HG03457 (cell line): ENCODE measurements at regions not wholly inside any gene's neighbourhood (a gene's known extent, or its start where the extent isn't known, plus 50 kb on each side); places are given as distances from the start of the nearest gene placed in this dataset.

Experiments used
- ATAC-seq: cut with Tn5 transposase; IDR thresholded peaks from one replicate; pipeline ENCODE4 v1.9.1; 2021; ENCODE audit warnings: moderate number of reproducible peaks; ENCODE audit not compliant: unreplicated experiment

DNA sequence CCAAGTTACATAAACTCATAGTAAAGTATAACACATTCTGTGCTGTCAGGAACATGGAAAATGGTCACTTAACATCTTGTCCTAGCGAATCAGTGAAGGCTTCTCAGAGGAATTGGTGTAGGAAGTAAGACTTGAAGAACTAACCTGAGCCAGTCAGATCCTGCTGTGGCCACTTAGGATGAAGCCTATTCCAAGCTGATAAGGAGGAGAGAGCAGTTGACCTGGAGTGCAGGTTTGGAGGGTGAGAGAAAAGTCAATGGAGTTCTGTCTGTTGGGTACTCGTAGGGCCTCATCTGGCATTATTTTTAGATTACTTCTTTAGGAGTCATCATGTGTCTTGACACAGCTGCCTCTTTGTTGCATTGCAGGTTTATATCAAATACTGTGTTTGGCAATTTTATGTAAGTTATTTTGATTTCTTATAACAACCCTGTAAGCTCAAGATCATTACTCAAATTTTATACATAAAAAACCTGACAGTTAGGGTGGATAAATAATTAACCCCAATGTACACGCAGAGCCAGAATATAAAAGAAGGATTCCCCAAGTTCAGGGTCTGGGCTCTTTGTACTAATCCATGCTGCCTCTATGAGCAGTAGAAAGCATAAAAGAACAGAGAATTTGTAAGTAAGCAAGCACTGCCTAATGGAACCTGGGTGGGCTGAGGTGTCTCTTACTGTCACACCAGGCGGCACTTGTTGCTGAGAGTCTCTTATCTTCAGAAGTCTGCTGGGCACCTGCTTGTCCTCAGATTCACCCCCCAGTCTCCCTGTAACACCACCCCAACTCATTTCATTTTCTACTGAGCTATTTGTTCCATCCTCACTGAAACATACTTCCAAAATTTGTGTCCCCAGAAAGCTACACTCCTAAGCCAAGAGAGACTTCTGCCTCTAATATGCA is 252.1 kb upstream of the NT5C1B start:
- ATAC-seq = no peak

DNA sequence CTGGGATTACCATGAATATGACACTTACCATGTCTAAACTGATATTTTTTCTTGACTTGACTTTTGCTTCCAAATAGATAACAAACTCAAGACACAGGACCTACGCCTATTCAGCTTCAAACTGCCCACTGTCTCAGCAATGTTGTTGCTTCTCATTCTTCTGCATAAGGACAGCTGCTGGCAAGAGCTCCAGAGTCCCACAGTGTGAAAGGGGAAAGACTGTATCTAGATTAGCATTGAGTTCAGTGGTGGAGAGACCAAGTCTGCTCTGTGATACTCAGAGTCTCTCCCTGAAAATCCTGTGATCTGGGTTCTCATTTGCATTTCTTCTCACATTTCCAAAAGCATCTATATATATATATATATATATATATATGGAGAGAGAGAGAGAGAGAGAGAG is 247.9 kb upstream of the NT5C1B start:
- ATAC-seq = no peak

DNA sequence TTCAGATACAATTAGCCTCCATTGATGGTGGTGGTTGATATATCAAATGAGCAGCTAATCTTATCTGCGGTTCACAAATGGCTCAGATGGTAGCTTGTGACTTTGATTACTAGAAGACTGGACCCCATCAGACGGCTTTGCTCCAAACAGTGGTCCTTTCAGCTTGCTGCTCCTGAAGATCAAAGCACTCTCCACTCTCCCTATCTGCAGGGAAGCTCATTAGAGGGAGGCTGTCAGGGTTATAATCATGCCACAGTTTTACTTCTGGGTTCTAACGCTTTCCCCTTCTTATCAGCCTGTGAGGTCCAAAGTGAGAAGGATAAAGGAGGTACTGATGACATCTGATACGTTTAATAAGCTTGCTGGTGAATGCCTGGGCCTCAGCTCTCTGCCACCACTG is 247.1 kb upstream of the NT5C1B start:
- ATAC-seq = no peak

DNA sequence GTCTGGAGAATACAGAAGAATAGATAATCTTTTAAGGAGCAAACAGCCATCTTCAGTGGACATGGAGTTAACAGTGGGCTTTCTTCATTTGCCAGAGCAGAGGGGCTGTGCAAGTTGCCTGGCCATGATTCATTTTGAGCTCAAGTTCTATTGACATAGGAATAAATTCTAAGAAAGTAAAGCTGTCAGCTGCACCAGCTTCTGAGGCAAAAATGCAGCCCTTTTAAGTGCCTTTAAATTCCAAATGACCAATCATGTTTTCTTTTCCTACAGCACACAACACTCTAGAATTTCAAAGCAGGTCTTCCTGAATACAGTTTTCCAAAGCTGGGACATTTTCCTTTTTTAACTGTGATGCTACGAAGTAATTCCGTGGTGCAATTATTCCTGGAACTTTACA is 246.4 kb upstream of the NT5C1B start:
- no peak for ATAC-seq

DNA sequence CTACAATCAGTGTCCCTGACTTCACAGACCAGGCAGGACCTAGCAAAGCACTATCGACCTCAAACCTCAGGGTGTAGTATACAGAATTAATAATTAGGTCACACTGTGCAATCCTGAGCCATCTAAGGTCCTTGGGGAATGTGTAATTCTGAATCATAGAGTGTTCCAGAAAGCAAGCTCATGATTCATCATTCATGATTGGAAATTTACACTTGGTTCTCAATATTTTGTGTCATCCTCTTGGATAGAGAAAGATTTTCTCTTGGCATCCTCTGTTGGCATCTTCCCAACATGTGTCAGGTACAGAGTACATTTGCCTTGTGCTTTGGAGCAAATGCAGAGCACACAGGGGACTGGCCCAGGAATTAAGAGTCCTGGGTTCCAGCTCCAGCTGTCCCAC is 245.0 kb upstream of the NT5C1B start:
- ATAC-seq = no peak

DNA sequence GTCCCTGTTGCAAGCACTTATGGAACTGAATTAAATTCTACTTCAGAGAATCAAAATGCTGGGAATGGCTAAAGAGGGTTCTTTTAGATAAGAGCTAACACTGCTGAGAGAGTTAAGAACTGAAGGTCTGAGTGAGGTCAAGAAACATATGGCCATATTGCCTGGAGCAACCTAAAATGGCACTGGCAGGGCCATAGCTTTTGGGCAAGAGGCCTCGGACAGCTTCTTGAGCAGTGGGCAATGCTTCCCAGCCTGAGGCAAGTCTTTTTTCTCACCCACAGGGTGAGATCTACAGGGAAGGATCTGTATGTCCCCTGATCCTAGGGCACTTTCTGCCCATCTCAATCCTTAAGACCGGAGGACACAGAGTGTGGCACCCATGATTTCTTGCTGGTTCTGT is 244.6 kb upstream of the NT5C1B start:
- no peak for ATAC-seq

DNA sequence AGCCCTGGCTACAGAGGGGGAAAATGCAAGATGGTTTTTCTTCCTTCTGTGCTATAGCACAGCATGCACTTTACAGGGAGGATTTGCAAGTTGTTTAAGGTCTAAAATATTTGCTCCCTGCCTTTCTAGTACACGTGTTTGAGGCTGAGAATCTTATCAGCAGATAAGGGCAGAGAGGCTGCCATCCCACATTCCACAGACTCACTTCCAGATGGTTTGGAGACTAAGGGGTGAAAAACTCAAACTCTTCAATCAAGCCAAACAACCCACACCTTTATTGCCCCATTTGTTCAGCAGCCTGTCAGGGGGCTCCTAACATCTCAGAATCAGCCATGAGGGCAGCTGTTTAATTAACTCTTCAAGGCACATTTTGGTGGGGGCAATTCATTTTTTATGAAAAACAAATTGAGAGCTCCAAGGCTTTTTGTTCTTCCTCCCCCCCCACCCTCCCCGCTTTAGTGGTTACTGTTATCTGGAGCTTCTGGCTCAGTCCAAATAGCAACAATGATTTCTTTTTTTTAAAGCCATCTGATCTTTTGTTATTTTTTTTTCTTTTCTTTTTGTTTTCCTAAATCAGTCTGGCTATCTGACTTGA is 242.6 kb upstream of the NT5C1B start:
- ATAC-seq = no peak

DNA sequence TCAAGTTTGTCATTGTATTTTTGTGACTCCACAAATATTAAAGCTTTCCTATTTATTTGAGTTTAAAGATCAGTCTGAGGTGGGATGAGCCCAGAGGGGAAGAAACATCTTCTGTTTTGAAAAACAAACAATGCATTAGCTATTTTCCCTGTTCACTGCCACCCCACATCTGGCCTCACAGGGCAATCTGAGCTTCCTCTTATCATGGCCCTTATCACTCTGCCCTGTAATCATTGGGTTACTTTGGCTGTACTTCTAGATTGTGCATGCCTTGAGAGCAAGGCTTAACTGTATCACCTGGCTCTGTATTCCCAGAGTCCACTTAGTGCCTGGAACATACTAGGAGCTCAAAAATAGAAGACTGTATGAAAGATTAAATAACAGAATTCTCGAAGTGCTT is 241.6 kb upstream of the NT5C1B start:
- no peak for ATAC-seq

DNA sequence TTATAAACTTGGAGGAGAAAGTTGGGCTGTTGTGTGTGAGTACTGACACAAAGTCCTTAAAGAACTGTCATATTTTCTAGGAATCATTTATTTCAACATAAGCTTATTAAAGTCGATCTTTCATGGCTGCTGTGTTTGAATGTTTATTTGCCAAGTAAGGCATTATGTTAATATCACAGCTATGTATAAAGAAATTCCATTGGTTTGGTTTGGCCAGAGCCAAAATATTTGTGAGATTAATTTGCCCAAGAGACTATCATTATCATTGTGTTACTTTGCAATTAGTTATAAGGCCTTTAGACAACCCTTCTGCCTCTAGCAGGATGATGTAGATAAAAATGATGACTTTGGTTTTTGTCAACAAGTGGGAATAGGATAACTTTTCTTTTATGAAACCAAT is 240.6 kb upstream of the NT5C1B start:
- no peak for ATAC-seq

DNA sequence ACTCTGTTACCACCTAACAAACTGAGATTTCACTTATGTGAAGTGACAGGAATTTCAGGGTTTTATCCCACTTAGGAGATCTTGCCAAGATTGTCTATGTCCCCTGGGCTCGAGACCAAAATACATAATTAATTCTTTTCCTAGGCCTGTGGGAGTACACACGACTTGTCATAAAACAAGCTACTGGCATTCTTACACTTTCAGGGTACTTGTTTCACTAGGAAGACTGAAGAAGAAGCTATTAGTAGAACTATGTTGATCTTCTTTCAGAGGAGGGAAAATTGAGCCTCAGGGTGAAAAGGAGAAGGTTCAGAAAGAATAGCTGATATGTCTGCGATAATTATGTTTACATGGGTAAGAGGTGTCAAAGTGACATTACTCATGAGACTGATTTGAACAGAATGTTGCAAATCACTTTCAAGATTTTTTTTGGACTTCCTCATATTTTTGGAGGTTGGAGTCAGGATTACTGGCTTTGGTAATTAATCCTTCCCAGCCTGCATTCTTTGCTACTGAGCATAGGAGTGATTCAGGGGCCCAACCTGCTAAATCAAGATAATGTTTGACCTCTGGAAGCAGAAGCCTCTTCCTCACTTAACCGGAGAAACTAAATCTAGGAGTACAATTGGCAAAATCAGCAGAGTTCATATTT is 240.0 kb upstream of the NT5C1B start:
- ATAC-seq = no peak

DNA sequence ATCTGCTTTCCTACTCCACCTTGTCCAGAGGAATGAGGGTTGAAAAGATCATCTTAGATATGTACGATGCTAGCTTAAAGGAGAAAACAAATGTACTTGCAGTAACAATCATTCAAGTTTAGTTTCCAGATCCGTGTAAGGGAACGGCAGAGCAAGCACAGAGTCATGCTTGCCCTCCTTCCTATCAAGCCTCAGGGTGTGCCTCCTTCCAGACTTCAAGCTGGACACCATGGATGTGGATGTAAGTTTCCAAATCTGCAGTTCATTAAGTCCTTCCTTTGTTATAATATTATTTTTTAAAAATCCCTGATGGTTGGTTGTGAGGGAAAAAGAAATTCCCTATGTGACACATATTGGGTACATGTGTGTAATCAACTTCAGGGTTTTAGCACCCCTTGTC is 238.9 kb upstream of the NT5C1B start:
- no peak for ATAC-seq

DNA sequence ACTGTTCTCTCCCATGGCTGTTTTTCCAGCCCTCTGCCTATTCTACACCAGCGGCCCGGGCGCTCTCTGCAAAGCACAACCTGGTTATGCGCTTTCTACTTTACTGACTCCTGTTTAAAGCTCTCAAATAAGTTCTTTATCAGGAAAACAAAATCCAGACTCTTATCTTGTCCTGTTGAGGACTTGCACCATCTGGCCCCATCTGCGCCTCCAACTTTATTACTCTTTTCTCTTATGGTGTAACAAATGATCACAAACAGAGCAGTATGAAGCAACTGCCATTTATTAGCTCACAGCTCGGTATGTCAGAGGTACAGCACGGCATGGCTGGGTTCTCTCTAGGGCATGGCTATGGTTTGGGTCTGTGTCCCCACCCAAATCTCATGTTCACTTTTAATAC is 236.5 kb upstream of the NT5C1B start:
- ATAC-seq = no peak

DNA sequence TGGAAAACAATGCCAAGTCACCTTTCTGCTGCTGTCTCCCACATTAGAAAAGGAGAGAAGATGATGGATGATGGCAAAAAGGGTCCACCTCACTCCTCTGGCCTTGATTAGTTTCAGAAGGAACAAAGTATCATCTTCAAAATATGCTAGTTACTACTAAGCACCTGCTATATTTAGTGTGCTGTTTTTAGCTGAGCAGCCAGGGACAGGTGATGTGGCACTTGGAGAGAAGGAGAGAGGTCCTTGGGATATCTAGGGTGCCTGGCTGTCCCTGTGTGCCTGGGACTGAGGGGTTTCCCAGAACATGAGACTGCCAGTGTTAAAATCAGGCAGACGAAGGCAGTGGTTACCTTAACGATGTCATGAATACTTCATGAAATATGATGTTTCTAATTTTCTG is 235.5 kb upstream of the NT5C1B start:
- ATAC-seq = no peak

DNA sequence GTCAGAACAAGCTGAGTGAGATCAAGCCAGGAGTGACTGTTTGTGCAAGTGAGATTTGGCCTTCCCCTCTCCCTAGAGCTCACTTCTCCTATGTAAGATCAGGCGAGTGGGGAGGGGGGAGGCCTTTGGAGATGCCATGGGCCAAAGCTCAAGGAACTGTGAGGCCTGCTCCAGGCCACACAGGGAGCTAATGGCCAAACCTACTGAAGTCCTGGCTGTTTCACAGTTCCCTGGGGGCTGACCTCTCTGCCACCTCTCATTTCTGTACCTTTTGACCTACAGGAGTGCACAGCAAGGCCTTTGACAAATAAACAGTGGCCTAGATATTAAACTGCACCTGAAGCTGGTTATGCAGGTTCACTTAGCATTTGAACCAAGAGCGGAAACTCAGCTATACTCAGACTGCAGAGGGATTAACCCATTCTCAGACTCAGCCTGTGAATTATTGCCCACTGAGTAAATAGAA is 235.0 kb upstream of the NT5C1B start:
- ATAC-seq = no peak

DNA sequence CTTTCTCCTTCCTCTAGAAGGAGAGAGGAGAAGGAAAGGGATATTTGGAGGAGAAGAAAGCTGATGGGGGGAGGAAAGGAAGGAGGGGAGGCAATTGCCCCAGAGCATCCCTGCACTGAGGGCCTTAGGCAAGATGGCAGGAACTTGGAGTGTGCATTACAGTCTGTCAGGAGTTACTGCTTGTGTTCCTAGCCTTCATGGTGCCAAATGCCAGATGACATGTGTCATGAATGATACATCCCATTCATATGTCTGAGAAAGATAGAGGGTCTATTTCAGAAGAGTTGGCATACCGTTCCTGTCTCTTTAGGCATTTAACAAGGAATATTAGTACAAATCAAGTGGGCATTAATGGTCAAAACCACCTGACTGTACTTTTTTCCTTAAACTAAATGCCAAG is 232.1 kb upstream of the NT5C1B start:
- ATAC-seq = no peak

DNA sequence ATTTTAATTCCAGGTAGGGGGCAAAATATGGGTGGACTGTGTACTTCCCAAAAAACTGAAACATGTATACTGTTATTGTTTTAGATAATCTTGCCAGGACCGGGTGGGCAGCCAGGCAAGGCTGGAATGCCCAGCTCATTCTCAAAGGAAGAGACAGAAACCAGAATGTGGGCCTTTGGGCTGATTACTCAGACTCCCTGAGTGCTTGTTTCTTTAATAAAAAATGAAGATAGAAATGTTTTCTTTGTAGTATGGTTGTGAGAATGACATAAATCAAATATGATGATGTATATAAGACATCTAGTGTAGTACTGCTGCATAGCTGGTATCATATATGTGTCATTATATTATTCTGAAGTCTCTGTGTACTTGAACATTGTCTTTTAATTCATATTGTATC is 231.6 kb upstream of the NT5C1B start:
- ATAC-seq = no peak

DNA sequence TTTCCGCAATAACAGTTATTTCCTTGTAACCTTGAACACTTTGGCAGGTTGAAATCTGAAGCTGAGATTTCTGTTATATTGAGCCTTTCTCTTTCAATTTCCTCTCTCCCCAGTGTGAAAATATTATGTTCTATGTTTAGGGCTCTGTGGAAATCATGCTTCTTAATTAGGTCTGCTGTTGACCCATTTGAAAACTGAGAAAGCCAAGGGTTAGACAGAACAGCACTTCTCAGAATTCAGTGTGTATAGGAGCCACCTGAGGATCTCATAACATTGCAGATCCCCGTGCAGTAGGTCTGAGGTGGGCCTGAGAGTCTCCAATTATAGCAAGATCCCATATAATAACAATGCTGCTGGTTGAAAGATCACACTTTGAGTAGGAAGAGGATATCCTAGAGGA is 230.2 kb upstream of the NT5C1B start:
- no peak for ATAC-seq

DNA sequence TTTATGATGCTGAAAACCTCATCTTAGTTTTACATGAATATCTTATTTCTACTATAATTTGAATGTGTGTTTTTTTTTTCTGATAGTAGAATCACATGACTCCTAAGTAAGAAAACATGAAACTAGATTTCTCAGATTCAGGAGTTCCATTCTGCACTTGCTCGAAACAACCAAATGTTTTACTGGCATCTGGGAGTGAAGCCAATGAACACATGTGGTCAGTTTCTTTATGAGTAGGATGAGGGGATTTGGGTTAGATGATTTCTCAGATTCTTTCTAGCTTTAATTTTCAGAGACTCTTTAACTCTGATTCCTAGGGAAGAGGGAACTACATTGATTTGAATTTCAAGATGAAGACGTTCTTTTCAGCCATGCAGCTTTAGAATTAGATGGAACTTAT is 225.0 kb upstream of the NT5C1B start:
- no peak for ATAC-seq

DNA sequence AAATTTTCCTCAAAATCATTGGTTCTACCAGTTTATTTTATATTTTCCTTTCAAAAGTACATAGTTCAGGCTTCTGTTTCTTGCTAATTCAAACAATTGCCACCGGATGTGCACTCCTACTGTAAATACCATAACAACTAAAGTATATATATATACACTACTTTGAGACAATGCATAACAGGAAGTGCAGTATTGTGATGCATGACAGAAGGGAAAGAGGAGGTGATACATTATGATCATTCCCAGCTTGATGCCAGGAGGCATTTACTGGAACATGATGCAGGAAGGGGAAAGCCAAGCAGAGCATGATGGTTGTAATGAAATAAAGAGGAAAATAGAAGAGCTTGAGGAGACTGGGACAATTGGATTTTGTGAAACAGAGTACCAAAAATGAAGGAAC is 215.2 kb upstream of the NT5C1B start:
- ATAC-seq = no peak

DNA sequence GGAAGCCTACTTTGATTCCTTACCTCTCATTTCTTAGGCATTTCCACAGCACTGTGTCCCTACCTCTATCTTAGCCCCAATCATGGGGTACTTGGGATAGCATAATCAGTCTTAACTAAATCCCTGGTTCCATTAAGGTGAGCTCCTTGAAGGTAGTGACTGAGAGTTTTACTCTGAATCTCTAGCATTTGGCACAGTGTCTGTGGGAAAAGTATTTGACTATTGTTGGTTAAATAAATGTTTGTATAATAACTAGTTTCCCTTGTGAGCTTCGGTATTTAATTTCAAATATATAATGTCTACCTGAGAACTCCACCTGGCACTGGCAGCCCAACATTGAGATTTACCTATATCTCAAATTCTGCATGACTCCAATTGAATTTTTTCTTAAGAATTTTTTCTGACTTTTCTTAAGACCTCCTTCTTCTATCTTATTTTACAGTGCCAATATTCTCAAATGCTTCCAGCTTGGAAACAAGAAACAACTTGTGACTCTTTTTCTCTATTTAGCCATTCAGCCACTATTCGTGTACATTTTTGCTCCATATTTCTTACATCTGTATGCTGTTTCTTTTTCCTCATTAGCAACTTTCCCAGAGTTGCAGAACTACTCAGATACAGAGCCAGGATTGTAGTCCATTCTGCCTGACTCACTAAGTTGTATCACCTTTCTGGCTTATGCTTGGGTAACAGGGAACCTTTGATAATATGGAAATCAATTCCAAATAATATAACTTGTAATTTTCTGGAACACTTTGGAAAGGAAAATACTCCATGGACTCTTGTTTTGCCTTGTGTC is 214.0 kb upstream of the NT5C1B start:
- ATAC-seq = no peak

DNA sequence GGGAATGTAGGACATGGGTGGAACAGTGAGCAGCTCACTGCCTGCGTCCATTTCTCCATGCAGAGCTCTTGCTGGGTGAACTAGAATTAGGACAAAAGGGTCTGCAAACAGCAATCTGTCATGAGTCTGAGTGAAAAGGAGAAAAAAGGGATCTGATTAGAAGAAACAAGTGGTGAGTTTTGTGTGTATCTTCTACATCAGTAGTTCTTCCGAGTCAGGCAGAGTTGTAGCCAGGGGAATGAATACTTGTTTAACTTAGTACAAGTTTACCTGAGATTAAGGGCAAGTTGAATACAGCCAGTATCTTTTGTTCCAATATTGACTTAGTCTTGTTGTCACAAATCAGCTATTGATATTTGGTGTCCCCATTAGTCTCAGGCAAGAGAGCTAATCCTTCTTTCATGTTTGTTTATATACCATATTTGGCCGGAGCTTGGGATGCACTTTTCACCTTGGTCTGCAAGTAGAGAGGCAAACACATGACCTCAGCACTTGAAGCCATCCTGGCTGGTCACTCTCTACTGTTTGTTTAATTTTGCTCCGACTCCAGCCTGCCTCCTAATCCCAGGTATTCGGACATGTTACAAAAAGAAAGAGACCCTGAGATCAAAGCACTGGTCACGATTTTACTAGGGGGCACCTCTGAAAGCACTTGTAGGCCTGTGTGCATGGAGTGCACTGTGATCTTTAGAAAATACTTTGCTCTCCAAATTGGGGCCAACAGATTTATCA is 211.0 kb upstream of the NT5C1B start:
- no peak for ATAC-seq
